GM21717 (cell line): ENCODE measurements at regions not wholly inside any gene's neighbourhood (a gene's known extent, or its start where the extent isn't known, plus 50 kb on each side); places are given as distances from the start of the nearest gene placed in this dataset.

Experiments
- ATAC-seq: cut with Tn5 transposase; IDR thresholded peaks from one replicate; pipeline ENCODE4 v1.9.1; 2021; ENCODE audit warnings: mild to moderate bottlenecking, moderate library complexity; ENCODE audit not compliant: unreplicated experiment

GRCh38 chr1:34328281-34328799 lies 151.6 kb downstream of the C1orf94 start:
- ATAC-seq, result no peak

GRCh38 chr1:34330061-34330460 lies 153.4 kb downstream of the C1orf94 start:
- no peak for ATAC-seq

GRCh38 chr1:34331020-34331926 lies 154.6 kb downstream of the C1orf94 start:
- ATAC-seq, result no peak

GRCh38 chr1:34332996-34333395 lies 156.3 kb downstream of the C1orf94 start:
- ATAC-seq, result no peak

DNA sequence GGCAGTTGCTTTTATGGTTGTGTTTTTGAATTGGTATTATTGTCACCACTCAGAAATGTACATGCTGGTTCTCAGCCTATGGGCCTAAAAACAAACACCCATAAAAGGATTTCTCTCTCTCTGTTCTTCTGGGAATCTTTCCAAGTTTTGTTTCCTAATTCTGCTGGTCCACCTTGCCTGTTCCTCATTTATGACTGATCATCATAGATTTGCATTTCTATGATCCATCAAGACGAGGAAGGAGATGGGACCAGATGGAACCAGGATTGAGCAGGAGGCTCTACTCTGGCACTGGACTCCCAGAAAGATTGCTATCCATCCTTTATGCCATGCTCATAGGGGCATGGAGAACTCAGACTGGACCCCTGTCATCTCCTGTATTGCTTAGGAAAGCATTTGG lies 162.2 kb downstream of the C1orf94 start:
- no peak for ATAC-seq

DNA sequence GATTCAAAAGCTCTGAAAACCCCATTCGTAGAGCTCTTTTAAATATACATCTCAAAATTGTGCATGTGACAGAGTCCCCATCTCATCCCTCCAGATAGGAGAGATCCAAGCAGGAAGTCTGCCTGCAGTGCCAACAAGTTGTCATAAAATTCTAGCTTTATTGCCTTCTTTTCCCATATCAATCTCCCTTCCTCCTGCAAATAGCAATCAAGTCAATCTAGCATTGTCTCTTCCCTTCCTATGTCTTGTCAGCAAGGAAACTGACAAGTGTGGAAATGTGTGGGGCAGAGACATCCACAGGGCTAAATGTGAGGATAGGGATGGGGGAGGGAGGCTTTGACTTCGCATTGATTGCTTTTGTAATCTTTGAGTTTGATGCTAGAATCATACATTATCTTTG lies 165.2 kb downstream of the C1orf94 start:
- no peak for ATAC-seq

- no peak for ATAC-seq
Measured at GRCh38 chr1:34342334-34342733, 165.6 kb downstream of the C1orf94 start.

DNA sequence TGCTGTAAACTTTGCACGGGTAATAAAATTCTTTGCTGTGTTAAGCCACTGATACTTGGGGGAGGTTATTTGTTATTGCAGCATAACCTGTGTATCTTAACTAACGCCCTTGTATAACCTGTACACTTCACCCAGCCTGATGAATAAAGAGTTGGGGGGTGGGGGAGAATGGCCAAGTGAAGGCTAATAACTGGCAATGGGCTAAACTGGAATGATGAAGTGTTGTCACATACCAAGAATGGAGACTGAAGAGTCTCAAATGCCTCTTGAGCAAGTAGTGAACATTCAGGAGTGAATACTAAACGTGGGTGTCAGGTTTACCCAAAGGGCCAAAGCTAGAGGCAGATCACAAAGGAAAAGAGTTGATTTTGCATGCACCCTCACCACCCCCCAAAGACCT lies 169.4 kb downstream of the C1orf94 start:
- ATAC-seq, result no peak

DNA sequence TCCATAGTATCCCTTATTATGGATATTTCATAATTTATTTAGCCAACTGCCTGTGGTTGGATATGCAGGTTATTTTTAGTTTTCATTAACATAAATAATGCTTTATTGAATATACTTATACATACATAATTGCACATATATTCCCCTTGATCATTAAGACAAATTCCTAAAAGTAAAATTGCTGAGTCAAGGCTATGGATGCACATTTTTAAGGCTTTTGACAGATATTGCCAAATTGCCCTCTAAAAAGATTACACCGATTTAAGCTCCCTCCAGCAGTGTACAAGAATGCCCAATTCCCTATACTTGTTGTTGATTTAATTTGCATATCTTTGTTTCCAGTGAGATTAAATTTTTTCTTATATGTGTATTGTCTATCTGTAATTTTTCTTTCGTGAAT lies 176.7 kb downstream of the C1orf94 start:
- ATAC-seq, result no peak

DNA sequence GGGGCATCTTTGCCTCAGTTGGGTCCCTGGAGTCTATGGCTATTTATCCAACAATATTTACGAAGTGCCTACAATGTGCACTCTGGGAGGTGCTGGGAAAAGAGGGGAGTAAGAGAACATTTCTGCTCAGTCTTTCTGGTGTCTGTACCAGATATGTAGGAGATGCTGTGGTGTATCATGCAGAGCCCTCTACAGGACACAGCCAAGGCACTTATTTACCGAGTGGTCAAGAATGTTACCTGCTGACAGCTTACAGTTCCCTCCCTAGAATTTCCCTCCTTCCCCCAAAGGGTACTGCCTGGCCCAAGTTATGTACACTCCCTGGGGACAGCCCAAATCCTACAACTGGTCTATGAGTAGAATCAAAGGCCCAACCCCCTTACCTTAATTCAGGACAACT lies 177.7 kb downstream of the C1orf94 start:
- ATAC-seq, result no peak

GRCh38 chr1:34356853-34357252 lies 180.1 kb downstream of the C1orf94 start:
- no peak for ATAC-seq

DNA sequence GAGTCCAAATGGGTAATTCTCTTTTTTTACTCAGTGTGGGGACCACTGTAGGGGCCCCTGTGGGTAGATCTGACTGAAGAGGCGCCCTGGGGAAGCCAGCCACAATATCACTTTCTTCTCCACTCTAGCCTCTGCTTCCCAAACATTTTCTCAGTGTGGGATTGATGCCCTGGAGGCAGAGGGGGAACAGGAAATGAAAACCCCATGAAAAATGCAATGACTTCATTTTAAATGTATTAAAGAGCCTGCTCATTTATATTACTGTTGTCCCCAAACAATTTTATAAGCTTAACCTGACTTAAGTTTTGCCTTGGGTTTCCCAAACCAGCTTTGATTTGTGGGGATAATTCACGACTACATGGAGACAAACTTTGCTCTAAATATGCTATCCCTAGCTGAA lies 181.9 kb downstream of the C1orf94 start:
- ATAC-seq, result no peak

DNA sequence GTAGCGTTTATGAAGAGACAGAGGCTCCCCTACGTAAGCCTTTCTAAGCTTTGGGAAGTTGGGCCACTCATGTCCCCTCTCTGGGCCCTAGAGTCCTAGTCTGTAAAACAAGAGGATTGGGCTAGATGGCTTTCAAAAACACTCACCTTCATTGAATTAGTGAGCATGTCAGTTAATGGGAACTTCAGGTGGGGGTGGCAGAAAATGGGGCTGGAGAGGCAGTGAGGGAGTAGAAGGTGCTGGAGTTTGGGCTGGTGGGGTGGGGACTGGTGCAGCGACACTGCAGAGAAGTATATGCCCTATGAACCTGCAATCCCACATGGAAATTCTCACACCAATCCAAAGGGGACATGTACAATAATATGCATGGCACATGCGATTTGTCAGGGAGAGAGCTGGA lies 182.7 kb downstream of the C1orf94 start:
- no peak for ATAC-seq

- ATAC-seq, result peak; percentile 67
Measured at GRCh38 chr1:34360574-34360973, 183.9 kb downstream of the C1orf94 start.

GRCh38 chr1:34361121-34361520 lies 184.4 kb downstream of the C1orf94 start:
- ATAC-seq, result no peak

DNA sequence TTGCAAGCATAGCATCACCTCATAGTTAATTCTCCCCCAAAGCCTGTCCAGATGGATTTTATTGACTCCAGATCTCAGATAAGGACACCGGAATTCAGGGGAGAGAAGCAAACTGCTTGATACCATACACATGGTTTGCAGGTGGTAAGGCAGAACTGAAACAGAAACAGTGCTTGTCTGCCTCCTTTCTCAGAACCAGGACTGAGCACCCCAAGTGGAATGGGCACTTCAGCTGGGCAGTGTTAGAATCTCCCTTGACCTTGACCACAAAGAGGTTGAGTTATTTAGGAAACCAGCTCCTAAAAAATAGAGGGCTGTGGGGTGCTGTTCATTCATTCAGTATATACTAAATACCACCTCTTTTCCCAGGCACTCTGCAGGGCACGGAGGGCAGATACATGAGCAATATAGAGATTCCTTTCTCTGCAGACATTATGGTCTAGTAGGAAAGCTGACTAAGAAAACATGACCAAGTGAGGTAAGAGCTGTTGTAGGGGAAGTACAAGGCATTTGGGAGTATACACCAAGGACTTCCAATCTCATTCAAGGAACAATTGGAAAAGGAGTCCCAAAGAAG lies 185.2 kb downstream of the C1orf94 start:
- peak; percentile 52 for ATAC-seq

GRCh38 chr1:34362949-34363348 lies 186.2 kb downstream of the C1orf94 start:
- no peak for ATAC-seq

DNA sequence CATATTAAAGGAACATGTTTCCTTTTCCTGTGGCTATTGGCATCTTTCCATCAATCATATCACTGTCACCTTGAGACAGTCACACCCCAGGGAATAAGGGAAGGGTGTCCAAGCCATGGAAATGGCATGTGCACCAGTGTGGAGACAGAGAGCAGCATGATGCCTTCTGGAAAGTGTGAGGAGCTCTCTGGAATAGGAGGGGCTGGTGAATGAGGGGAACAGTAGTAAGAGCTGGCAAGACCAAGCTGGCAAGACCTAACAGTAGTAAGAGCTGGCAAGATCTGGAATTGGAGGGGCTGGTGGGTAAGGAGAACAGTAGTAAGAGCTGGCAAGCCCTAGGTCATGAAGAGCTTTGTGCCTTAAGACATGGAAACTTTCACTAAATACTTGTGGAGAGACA lies 186.7 kb downstream of the C1orf94 start:
- ATAC-seq, result no peak

- no peak for ATAC-seq
Measured at GRCh38 chr1:34363915-34364314, 187.2 kb downstream of the C1orf94 start.

DNA sequence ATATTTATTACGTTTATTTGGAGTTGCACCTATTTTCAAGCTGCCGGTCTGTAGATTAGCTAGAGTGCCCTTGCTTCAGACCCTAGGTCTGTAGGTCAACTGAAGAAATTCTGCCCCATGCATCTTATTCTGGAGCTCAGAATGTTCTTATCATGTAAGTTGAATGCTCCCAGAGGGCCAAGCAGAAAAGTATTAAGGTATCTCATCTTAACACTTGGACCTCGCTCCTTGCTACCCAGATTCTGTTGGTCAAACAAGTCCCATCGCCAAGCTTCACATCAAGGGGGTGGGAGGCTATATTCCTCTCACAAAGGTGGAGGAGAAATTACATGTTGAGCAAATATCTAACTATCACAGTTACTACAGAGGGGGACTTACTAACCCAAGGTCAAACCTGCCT lies 187.7 kb downstream of the C1orf94 start:
- no peak for ATAC-seq

DNA sequence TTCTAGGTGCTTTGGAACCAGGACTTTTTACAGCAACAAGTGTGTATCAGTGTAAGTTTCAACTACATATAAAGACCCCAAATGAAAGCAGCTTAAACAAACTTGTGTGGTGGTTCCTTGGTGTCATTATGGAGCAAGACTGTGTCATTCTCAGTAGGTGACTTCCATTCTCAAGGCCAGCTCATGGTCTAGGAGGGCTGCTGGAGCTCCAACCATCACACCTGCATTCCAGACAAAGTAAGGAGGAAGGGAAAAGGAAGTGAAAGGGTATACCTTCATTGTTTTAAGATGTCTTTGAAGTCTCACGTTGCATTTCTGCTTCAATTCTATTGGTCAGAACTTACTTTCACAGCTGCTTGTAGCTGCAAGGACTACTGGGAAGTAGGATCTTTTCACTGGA lies 188.6 kb downstream of the C1orf94 start:
- ATAC-seq, result no peak

DNA sequence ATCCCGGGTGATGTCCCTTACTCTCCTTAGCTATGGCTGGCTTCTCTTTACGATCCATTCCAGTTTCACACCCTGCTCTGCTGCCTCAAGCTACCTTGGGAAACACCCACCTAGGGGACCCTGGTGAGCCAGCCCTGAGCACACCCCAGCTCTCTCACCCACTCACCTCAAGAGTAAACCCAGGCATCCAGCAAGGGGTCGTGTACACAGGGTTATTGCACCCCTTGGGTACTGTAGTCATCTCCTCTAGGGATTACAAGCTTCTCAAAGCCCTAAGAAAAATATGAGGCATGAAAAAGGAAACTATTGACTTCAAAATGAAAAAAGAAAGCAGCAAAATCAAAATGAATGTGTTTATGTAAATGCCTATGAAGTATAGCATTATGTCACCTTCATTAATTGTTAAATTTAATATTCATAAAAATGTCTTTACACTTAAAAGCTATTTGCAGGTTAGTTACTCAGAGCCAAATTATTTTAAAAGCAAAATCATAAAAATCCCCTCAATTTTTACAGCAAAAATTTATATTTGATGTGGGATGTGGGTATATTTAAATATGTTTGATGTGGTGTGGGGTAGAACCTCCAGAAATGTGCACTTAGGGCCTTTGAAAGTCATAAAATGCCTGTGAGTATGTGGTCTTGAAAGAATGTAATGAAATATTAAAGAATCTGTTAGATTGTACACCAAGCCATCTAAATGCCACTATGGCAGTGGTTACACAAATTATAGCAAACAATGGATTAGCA lies 190.3 kb downstream of the C1orf94 start:
- no peak for ATAC-seq
